Neuron (in vitro differentiated cells): ENCODE measurements at regions not wholly inside any gene's neighbourhood (a gene's known extent, or its start where the extent isn't known, plus 50 kb on each side); places are given as distances from the start of the nearest gene placed in this dataset.

Experiments used
- H2AFZ ChIP-seq: one replicate; pipeline ENCODE4 v1.6.1; 2013; ENCODE audit warnings: low read depth, mild to moderate bottlenecking, inconsistent platforms, low read length, moderate library complexity
- H3K27me3 ChIP-seq: one replicate; pipeline ENCODE4 v1.6.1; 2013; ENCODE audit warnings: low read length; ENCODE audit not compliant: insufficient read depth
- H3K36me3 ChIP-seq: one replicate; pipeline ENCODE4 v1.6.1; 2013; ENCODE audit warnings: low read length; ENCODE audit not compliant: insufficient read depth
- H3K4me1 ChIP-seq: one replicate; pipeline ENCODE4 v1.6.1; 2013; ENCODE audit warnings: low read length; ENCODE audit not compliant: insufficient read depth
- H3K4me3 ChIP-seq: 2 replicates; pipeline ENCODE4 v1.5.1; 2013; ENCODE audit warnings: mild to moderate bottlenecking, low read length, moderate library complexity
- H3K9me3 ChIP-seq: one replicate; pipeline ENCODE4 v1.6.1; 2013; ENCODE audit warnings: low read length

GRCh38 chr14:22488522-22489243 lies 100.3 kb downstream of the DAD1 start:
- no peaks in the 10 kb centered on the region for H3K9me3 ChIP-seq
- H3K36me3 ChIP-seq: no peaks in the 10 kb centered on the region
- no peak overlapping the region for H2AFZ ChIP-seq
- H3K27me3 ChIP-seq: no peaks in the 10 kb centered on the region
- no peak overlapping the region for H3K4me3 ChIP-seq
- peaks cover 9% of the 10 kb centered on the region for H3K4me1 ChIP-seq

- Histone ChIP-seq H3K4me3 (no peak overlapping the region), H3K36me3 (no peaks in the 10 kb centered on the region), H2AFZ (no peak overlapping the region), H3K27me3 (no peaks in the 10 kb centered on the region), H3K9me3 (no peaks in the 10 kb centered on the region), H3K4me1 (peaks cover 9% of the 10 kb centered on the region)
Measured at GRCh38 chr14:22487941-22488340, 101.1 kb downstream of the DAD1 start.

- Histone ChIP-seq H3K4me1 (peaks cover 9% of the 10 kb centered on the region), H3K36me3 (no peaks in the 10 kb centered on the region), H3K9me3 (no peaks in the 10 kb centered on the region), H3K27me3 (no peaks in the 10 kb centered on the region), H3K4me3 (no peak overlapping the region), H2AFZ (no peak overlapping the region)
Measured at GRCh38 chr14:22487401-22487800, 101.6 kb downstream of the DAD1 start.

- Histone ChIP-seq H3K4me1 (peaks cover 9% of the 10 kb centered on the region), H3K4me3 (no peak overlapping the region), H3K36me3 (no peaks in the 10 kb centered on the region), H2AFZ (no peak overlapping the region), H3K27me3 (no peaks in the 10 kb centered on the region), H3K9me3 (no peaks in the 10 kb centered on the region)
Measured at GRCh38 chr14:22486675-22487074, 102.3 kb downstream of the DAD1 start.

GRCh38 chr14:22485649-22486048 lies 103.4 kb downstream of the DAD1 start:
- H3K36me3 ChIP-seq: no peaks in the 10 kb centered on the region
- no peak overlapping the region for H2AFZ ChIP-seq
- H3K27me3 ChIP-seq: no peaks in the 10 kb centered on the region
- peaks cover 9% of the 10 kb centered on the region for H3K4me1 ChIP-seq
- no peak overlapping the region for H3K4me3 ChIP-seq
- no peaks in the 10 kb centered on the region for H3K9me3 ChIP-seq

GRCh38 chr14:22485178-22485577 lies 103.8 kb downstream of the DAD1 start:
- H3K4me3 ChIP-seq: no peak overlapping the region
- peaks cover 9% of the 10 kb centered on the region for H3K4me1 ChIP-seq
- H2AFZ ChIP-seq: no peak overlapping the region
- no peaks in the 10 kb centered on the region for H3K36me3 ChIP-seq
- H3K9me3 ChIP-seq: no peaks in the 10 kb centered on the region
- no peaks in the 10 kb centered on the region for H3K27me3 ChIP-seq

GRCh38 chr14:22484632-22485031 lies 104.4 kb downstream of the DAD1 start:
- H3K9me3 ChIP-seq: no peaks in the 10 kb centered on the region
- H2AFZ ChIP-seq: no peak overlapping the region
- H3K4me1 ChIP-seq: peaks cover 11% of the 10 kb centered on the region
- H3K27me3 ChIP-seq: no peaks in the 10 kb centered on the region
- no peaks in the 10 kb centered on the region for H3K36me3 ChIP-seq
- no peak overlapping the region for H3K4me3 ChIP-seq

- no peak overlapping the region for H2AFZ ChIP-seq
- H3K9me3 ChIP-seq: no peaks in the 10 kb centered on the region
- no peaks in the 10 kb centered on the region for H3K27me3 ChIP-seq
- peaks cover 11% of the 10 kb centered on the region for H3K4me1 ChIP-seq
- H3K36me3 ChIP-seq: no peaks in the 10 kb centered on the region
- no peak overlapping the region for H3K4me3 ChIP-seq
Measured at GRCh38 chr14:22483863-22484593, 105.0 kb downstream of the DAD1 start.

- Histone ChIP-seq H3K36me3 (no peaks in the 10 kb centered on the region), H3K4me1 (peaks cover 10% of the 10 kb centered on the region)
Measured at GRCh38 chr14:22482782-22483553, 106.1 kb downstream of the DAD1 start.

GRCh38 chr14:22482085-22482694 lies 106.8 kb downstream of the DAD1 start:
- H3K4me1 ChIP-seq: peaks cover 8% of the 10 kb centered on the region
- no peaks in the 10 kb centered on the region for H3K36me3 ChIP-seq
- no peaks in the 10 kb centered on the region for H3K9me3 ChIP-seq
- no peak overlapping the region for H2AFZ ChIP-seq
- H3K27me3 ChIP-seq: no peaks in the 10 kb centered on the region
- no peak overlapping the region for H3K4me3 ChIP-seq

More at GRCh38 chr14:22482782-22483553, 106.1 kb downstream of the DAD1 start:
- no peaks in the 10 kb centered on the region for H3K9me3 ChIP-seq
- H3K27me3 ChIP-seq: no peaks in the 10 kb centered on the region
- H3K4me3 ChIP-seq: no peak overlapping the region
- no peak overlapping the region for H2AFZ ChIP-seq

GRCh38 chr14:22481546-22481945 lies 107.5 kb downstream of the DAD1 start:
- H3K4me3 ChIP-seq: no peak overlapping the region
- no peaks in the 10 kb centered on the region for H3K9me3 ChIP-seq
- no peak overlapping the region for H2AFZ ChIP-seq
- H3K36me3 ChIP-seq: no peaks in the 10 kb centered on the region
- no peaks in the 10 kb centered on the region for H3K27me3 ChIP-seq
- peaks cover 3% of the 10 kb centered on the region for H3K4me1 ChIP-seq

- Histone ChIP-seq H3K4me3 (no peak overlapping the region), H3K27me3 (no peaks in the 10 kb centered on the region)
Measured at GRCh38 chr14:22479776-22480464, 109.1 kb downstream of the DAD1 start.

More at GRCh38 chr14:22479776-22480464, 109.1 kb downstream of the DAD1 start:
- peaks cover 3% of the 10 kb centered on the region for H3K4me1 ChIP-seq
- H3K36me3 ChIP-seq: no peaks in the 10 kb centered on the region
- H3K9me3 ChIP-seq: no peaks in the 10 kb centered on the region
- no peak overlapping the region for H2AFZ ChIP-seq
